DOHH2 (cell line): ENCODE measurements at regions not wholly inside any gene's neighbourhood (a gene's known extent, or its start where the extent isn't known, plus 50 kb on each side); places are given as distances from the start of the nearest gene placed in this dataset.

Experiments used
- H3F3A ChIP-seq: fragments of 200-600 bp; sonication (generic), shearing (Covaris generic); 2 replicates; pipeline ENCODE4 v1.6.0; 2016; ENCODE audit warnings: antibody characterized with exemption, mild to moderate bottlenecking; ENCODE audit not compliant: control insufficient read depth, insufficient read depth
- H3K27ac ChIP-seq: fragments of 200-600 bp; sonication (generic); 2 replicates; pipeline ENCODE4 v1.5.1; 2014; ENCODE audit warnings: low read depth, mild to moderate bottlenecking, low read length, moderate library complexity
- H3K27me3 ChIP-seq: fragments of 200-600 bp; sonication (generic); 2 replicates; pipeline ENCODE4 v1.6.1; 2014; ENCODE audit warnings: mild to moderate bottlenecking, low read length, mixed read lengths; ENCODE audit not compliant: control insufficient read depth
- H3K36me3 ChIP-seq: fragments of 200-600 bp; sonication (generic); 2 replicates; pipeline ENCODE4 v1.6.1; 2014; ENCODE audit warnings: mild to moderate bottlenecking, low read length, moderate library complexity, mixed read lengths; ENCODE audit not compliant: control insufficient read depth
- H3K4me1 ChIP-seq: fragments of 200-600 bp; sonication (generic); 2 replicates; pipeline ENCODE4 v1.6.1; 2014; ENCODE audit warnings: mild to moderate bottlenecking, low read length, mixed read lengths; ENCODE audit not compliant: control insufficient read depth
- H3K4me2 ChIP-seq: fragments of 200-600 bp; sonication (generic); 2 replicates; pipeline ENCODE4 v1.6.0; 2014; ENCODE audit warnings: mild to moderate bottlenecking, low read length, moderate library complexity
- H3K4me3 ChIP-seq: fragments of 200-600 bp; sonication (generic); 2 replicates; pipeline ENCODE4 v1.5.1; 2014; ENCODE audit warnings: mild to moderate bottlenecking, low read length, mixed read lengths
- H3K79me2 ChIP-seq: fragments of 200-600 bp; sonication (generic); 2 replicates; pipeline ENCODE4 v1.6.1; 2014; ENCODE audit warnings: mild to moderate bottlenecking, low read length, mixed read lengths; ENCODE audit not compliant: control insufficient read depth
- H3K9me2 ChIP-seq: fragments of 200-600 bp; sonication (generic); replicated peaks from 2 replicates; pipeline ENCODE4 v1.6.1; 2014; ENCODE audit warnings: mild to moderate bottlenecking, low read length, mixed read lengths; ENCODE audit not compliant: control insufficient read depth
- H3K9me3 ChIP-seq: fragments of 200-600 bp; sonication (generic); 2 replicates; pipeline ENCODE4 v1.6.1; 2014; ENCODE audit warnings: antibody characterized with exemption, low read length, mixed read lengths; ENCODE audit not compliant: control insufficient read depth, insufficient read depth
- H4K20me1 ChIP-seq: fragments of 200-600 bp; sonication (generic); 2 replicates; pipeline ENCODE4 v1.6.0; 2014; ENCODE audit warnings: low read depth, mild to moderate bottlenecking, antibody characterized with exemption, low read length, moderate library complexity; ENCODE audit not compliant: control insufficient read depth, insufficient read depth
- EZH2phosphoT487 ChIP-seq: fragments of 200-600 bp; sonication (generic); IDR thresholded peaks from 2 replicates; pipeline ENCODE4 v1.6.1; 2017; ENCODE audit warnings: borderline replicate concordance, mild to moderate bottlenecking, antibody characterized with exemption, low read length, moderate library complexity, mixed read lengths
- TF ChIP-seq, protein P1 (sequence below): fragments of 200-600 bp; sonication (generic); IDR thresholded peaks from one replicate; pipeline ENCODE4 v1.5.1; 2014; ENCODE audit warnings: antibody characterized with exemption, mild to moderate bottlenecking, low read depth, low read length; ENCODE audit not compliant: poor library complexity, severe bottlenecking

DNA sequence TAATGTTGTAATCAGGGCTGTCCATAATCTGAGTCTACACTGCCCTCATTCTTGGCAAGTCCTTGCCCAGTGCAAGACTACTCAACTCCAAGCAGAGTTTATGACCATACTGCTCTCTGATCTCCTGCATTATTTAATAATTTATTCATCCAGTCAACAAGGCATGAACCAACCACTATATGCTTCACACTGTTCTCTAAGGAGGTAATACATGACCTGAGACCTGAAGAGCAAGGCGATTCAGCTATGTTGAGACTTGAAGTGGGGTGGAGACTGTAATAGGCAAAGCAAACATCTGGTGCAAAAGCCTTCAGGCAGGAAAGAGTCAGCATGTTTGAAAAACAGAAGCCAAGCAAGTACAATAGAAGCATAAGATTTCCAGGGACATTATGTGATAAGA, 1362.8 kb downstream of the ROBO2 start:
- Histone ChIP-seq H3K9me2 (no peaks in the 10 kb centered on the region), H3F3A (no peaks in the 10 kb centered on the region), H3K4me1 (no peaks in the 10 kb centered on the region), H3K36me3 (no peaks in the 10 kb centered on the region), H3K79me2 (no peaks in the 10 kb centered on the region), H3K4me2 (no peak overlapping the region), H3K9me3 (no peaks in the 10 kb centered on the region), H3K27ac (no peak overlapping the region), H3K27me3 (no peaks in the 10 kb centered on the region), H3K4me3 (no peak overlapping the region), H4K20me1 (no peaks in the 10 kb centered on the region)
- TF ChIP-seq, protein P1, sequence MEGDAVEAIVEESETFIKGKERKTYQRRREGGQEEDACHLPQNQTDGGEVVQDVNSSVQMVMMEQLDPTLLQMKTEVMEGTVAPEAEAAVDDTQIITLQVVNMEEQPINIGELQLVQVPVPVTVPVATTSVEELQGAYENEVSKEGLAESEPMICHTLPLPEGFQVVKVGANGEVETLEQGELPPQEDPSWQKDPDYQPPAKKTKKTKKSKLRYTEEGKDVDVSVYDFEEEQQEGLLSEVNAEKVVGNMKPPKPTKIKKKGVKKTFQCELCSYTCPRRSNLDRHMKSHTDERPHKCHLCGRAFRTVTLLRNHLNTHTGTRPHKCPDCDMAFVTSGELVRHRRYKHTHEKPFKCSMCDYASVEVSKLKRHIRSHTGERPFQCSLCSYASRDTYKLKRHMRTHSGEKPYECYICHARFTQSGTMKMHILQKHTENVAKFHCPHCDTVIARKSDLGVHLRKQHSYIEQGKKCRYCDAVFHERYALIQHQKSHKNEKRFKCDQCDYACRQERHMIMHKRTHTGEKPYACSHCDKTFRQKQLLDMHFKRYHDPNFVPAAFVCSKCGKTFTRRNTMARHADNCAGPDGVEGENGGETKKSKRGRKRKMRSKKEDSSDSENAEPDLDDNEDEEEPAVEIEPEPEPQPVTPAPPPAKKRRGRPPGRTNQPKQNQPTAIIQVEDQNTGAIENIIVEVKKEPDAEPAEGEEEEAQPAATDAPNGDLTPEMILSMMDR, result no peak
- TF ChIP-seq EZH2phosphoT487, result no peak

DNA sequence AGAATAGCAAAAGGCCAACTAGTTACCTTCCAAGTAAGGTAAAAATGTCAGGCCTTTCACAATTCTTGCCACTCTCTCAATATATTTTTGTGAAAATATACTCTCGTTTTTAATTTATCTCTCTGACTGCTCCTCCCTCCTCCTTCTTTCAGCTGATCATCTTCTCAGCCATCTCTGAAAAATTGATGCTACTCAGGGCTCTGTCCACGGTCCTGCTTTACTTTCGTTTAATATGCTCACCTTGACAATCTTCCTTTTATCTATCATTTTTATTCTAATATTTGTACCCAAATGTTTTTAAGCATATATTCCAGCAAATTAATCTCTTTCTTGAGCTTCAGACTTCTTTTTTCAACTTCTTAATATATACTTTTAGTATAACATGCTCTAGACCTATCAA, 1362.1 kb downstream of the ROBO1 start:
- H3K27ac ChIP-seq, result no peak overlapping the region
- no peak overlapping the region for H3K4me2 ChIP-seq
- H3K36me3 ChIP-seq, result no peaks in the 10 kb centered on the region
- H3K4me1 ChIP-seq, result no peaks in the 10 kb centered on the region
- no peaks in the 10 kb centered on the region for H3K9me3 ChIP-seq
- no peaks in the 10 kb centered on the region for H4K20me1 ChIP-seq
- H3K4me3 ChIP-seq, result no peak overlapping the region
- TF ChIP-seq EZH2phosphoT487, result no peak
- TF ChIP-seq, protein P1, result no peak
- no peaks in the 10 kb centered on the region for H3K27me3 ChIP-seq
- H3K9me2 ChIP-seq, result no peaks in the 10 kb centered on the region
- no peaks in the 10 kb centered on the region for H3F3A ChIP-seq
- H3K79me2 ChIP-seq, result no peaks in the 10 kb centered on the region

DNA sequence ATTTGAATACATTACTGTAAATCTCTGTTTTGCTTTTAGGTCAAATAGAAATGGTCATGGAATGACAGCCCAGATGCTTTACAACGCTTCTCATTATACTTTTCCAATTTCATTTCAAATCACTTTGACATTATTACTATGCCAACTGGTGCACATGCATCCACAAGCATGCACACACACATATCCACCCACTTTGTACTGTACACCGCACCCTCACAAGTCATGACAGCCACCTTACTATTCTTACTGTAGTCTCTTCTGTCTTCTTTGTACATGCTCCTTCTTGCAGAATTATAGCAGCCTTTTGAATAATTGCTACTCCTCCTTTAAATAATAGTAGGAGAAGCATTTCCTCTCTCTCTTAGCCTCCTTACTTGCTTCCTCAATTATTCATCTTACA, 1361.4 kb downstream of the ROBO1 start:
- H3K27ac ChIP-seq, result no peak overlapping the region
- H3K4me1 ChIP-seq, result no peaks in the 10 kb centered on the region
- no peaks in the 10 kb centered on the region for H3K9me3 ChIP-seq
- H3K4me3 ChIP-seq, result no peak overlapping the region
- no peaks in the 10 kb centered on the region for H3K36me3 ChIP-seq
- no peaks in the 10 kb centered on the region for H4K20me1 ChIP-seq
- H3K79me2 ChIP-seq, result no peaks in the 10 kb centered on the region
- H3F3A ChIP-seq, result no peaks in the 10 kb centered on the region
- no peaks in the 10 kb centered on the region for H3K27me3 ChIP-seq
- H3K9me2 ChIP-seq, result no peaks in the 10 kb centered on the region
- no peak overlapping the region for H3K4me2 ChIP-seq
- TF ChIP-seq EZH2phosphoT487, result no peak
- TF ChIP-seq, protein P1, result no peak

DNA sequence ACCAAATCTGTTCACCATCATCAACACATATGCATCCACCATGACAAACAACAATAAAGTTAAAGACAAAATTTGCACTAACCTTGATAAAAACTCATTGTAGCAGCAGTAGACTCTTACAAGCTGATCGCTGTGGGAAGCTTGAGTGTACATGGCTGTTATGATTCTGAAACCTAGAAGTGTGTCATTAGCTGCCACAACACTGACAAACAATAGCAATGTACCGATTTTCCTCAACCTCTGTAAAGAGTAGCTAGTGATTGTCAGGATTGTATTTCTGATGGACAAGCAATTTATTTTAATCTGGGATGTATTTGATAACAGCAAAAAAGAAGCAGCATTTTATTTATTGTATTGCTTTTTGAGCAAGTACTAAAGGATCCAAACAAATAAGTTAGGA, 1357.7 kb downstream of the ROBO1 start:
- H3K27ac ChIP-seq, result no peak overlapping the region
- no peaks in the 10 kb centered on the region for H3K4me1 ChIP-seq
- H3K36me3 ChIP-seq, result no peaks in the 10 kb centered on the region
- TF ChIP-seq, protein P1, result no peak
- TF ChIP-seq EZH2phosphoT487, result no peak
- no peak overlapping the region for H3K4me3 ChIP-seq
- no peaks in the 10 kb centered on the region for H4K20me1 ChIP-seq
- no peaks in the 10 kb centered on the region for H3K9me2 ChIP-seq
- no peaks in the 10 kb centered on the region for H3K9me3 ChIP-seq
- H3K4me2 ChIP-seq, result no peak overlapping the region
- no peaks in the 10 kb centered on the region for H3K27me3 ChIP-seq
- no peaks in the 10 kb centered on the region for H3F3A ChIP-seq
- no peaks in the 10 kb centered on the region for H3K79me2 ChIP-seq
